Type B pancreatic cell (in vitro differentiated cells): ENCODE measurements at regions not wholly inside any gene's neighbourhood (a gene's known extent, or its start where the extent isn't known, plus 50 kb on each side); places are given as distances from the start of the nearest gene placed in this dataset.

Experiments used
- DNase-seq: peaks from one replicate; pipeline ENCODE4 v3.0.0; 2021; ENCODE audit warnings: mixed read lengths; ENCODE audit not compliant: unreplicated experiment; ENCODE audit errors: extremely low spot score
- H3K27ac Mint-ChIP-seq: 2 replicates; pipeline ENCODE4 v1.8.0; 2021; ENCODE audit warnings: mild to moderate bottlenecking, mixed read lengths
- H3K27me3 Mint-ChIP-seq: 2 replicates; pipeline ENCODE4 v1.8.0; 2021; ENCODE audit warnings: mixed read lengths
- H3K36me3 Mint-ChIP-seq: 2 replicates; pipeline ENCODE4 v1.8.0; 2021; ENCODE audit warnings: mixed read lengths
- H3K4me1 Mint-ChIP-seq: one replicate; pipeline ENCODE4 v1.8.0; 2021; ENCODE audit warnings: mixed read lengths; ENCODE audit not compliant: unreplicated experiment
- H3K4me3 Mint-ChIP-seq: 2 replicates; pipeline ENCODE4 v1.8.0; 2021; ENCODE audit warnings: mild to moderate bottlenecking, mixed read lengths
- H3K9me3 Mint-ChIP-seq: 2 replicates; pipeline ENCODE4 v1.8.0; 2021; ENCODE audit warnings: mixed read lengths
- TF ChIP-seq, protein P1 (sequence below): fragments of 200-600 bp; sonication (generic); conservative IDR thresholded peaks from 2 replicates; pipeline ENCODE4 v1.5.0; 2021; ENCODE audit warnings: antibody characterized with exemption, mild to moderate bottlenecking

DNA sequence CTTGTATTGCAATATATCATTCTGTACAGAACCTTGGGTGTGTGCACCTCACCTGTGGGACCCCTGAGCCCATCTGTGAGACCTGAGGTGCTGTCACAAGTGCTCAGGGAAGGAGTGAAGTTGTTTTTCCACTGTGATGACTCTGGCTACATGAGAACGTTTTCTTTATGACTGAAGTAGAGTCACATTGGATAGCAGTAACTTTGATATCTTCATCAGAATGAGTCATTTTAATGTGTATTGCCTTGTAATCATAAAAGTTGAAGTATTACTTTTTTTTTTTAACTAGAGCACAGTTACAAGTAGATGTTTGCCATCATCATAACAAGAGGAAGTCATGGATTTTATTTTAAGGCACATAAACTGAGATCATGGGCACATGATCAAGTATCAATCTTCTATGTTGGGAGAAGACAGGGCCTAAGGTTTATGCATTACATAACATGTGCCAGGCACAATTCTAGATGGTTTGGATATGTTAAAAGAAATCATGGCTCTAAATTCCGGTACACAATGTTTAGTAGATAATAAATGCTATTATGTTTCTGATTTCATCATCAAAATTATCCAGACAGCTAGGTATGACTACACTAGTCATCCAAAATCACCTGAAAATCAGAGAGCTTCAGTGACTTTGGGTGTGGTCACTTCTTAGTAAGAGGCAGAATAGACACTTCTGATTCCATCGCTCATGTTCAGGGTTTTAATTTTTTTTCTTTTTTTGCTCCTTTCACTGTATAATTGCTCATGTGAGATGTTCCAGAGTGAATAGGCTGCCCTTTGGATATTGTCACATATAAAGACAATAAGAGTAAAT lies 82.7 kb upstream of the KLF6 start:
- H3K27ac Mint-ChIP-seq: peak overlapping the region; percentile 8
- DNase-seq: no peak

DNA sequence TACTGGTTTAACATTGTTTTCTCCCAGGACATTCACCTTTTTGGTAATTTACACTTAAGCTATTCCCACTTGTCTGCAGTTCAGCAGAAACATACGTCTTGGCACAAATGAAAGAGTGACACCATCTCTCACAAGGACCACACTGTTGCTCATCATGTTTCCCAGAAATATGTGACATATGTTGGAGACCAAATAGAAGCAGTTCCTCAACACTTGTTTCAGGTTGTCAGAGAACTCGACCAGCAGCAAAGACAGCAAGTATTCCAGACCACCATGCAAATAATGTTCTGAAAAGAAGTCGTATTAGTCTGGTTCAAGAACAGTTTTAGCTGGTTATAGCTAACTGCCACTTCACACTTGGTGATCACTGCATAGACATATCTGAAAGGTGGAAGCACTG lies 81.3 kb upstream of the KLF6 start:
- Mint-ChIP-seq H3K36me3 (no peaks in the 10 kb centered on the region), H3K27ac (no peak overlapping the region), H3K4me3 (no peak overlapping the region), H3K4me1 (no peaks in the 10 kb centered on the region), H3K27me3 (no peaks in the 10 kb centered on the region), H3K9me3 (no peaks in the 10 kb centered on the region)
- TF ChIP-seq, protein P1, sequence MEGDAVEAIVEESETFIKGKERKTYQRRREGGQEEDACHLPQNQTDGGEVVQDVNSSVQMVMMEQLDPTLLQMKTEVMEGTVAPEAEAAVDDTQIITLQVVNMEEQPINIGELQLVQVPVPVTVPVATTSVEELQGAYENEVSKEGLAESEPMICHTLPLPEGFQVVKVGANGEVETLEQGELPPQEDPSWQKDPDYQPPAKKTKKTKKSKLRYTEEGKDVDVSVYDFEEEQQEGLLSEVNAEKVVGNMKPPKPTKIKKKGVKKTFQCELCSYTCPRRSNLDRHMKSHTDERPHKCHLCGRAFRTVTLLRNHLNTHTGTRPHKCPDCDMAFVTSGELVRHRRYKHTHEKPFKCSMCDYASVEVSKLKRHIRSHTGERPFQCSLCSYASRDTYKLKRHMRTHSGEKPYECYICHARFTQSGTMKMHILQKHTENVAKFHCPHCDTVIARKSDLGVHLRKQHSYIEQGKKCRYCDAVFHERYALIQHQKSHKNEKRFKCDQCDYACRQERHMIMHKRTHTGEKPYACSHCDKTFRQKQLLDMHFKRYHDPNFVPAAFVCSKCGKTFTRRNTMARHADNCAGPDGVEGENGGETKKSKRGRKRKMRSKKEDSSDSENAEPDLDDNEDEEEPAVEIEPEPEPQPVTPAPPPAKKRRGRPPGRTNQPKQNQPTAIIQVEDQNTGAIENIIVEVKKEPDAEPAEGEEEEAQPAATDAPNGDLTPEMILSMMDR: no peak
- no peak for DNase-seq

More for the DNA sequence above, 82.7 kb upstream of the KLF6 start:
- TF ChIP-seq, protein P1: no peak
- Mint-ChIP-seq H3K27me3 (no peaks in the 10 kb centered on the region), H3K4me1 (peaks cover under 1% of the 10 kb centered on the region), H3K9me3 (no peaks in the 10 kb centered on the region), H3K36me3 (no peaks in the 10 kb centered on the region), H3K4me3 (no peak overlapping the region)

DNA sequence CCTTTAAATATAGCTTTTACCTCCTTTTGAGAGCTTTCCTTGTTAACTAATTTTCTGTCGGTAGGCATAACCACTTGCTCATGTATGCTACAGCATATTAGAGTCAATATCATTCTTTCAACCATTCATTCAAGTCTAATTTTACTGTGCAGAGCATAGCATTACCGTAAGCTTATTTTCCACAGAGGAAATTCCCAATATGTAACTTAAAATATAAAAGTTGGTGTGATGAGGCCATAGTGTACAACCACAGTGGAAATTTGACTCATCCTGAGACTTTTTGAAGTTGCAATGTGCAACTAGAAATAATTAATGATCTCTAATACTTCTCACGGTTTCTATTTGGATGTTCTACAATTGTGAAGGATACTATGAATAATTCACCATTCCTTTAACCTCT lies 80.6 kb upstream of the KLF6 start:
- no peak for DNase-seq
- Mint-ChIP-seq H3K36me3 (no peaks in the 10 kb centered on the region), H3K27me3 (no peaks in the 10 kb centered on the region), H3K27ac (no peak overlapping the region), H3K9me3 (no peaks in the 10 kb centered on the region), H3K4me1 (no peaks in the 10 kb centered on the region), H3K4me3 (no peak overlapping the region)
- TF ChIP-seq, protein P1: no peak

DNA sequence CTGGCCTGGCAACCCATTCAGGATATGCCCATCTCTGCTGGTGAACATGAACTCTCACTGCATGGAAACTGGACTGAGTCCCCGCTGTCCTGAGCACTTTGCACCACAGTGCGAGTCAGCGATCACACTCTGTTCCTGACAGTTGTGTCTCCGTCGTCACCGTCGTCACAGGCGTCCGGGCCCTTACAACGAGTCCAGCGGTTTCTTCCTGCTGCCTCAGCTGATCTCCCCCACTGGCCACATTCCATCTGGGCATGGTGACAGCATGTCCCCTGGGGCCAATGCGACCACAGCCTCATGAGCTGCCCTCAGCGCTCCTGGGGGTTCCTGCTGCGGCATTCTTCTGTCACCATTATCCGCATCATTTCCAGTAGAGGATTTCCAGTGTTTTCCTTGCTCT lies 76.8 kb upstream of the KLF6 start:
- no peaks in the 10 kb centered on the region for H3K36me3 Mint-ChIP-seq
- no peaks in the 10 kb centered on the region for H3K27me3 Mint-ChIP-seq
- no peak overlapping the region for H3K4me3 Mint-ChIP-seq
- TF ChIP-seq, protein P1: no peak
- DNase-seq: no peak
- no peak overlapping the region for H3K27ac Mint-ChIP-seq
- H3K4me1 Mint-ChIP-seq: no peaks in the 10 kb centered on the region
- no peaks in the 10 kb centered on the region for H3K9me3 Mint-ChIP-seq

DNA sequence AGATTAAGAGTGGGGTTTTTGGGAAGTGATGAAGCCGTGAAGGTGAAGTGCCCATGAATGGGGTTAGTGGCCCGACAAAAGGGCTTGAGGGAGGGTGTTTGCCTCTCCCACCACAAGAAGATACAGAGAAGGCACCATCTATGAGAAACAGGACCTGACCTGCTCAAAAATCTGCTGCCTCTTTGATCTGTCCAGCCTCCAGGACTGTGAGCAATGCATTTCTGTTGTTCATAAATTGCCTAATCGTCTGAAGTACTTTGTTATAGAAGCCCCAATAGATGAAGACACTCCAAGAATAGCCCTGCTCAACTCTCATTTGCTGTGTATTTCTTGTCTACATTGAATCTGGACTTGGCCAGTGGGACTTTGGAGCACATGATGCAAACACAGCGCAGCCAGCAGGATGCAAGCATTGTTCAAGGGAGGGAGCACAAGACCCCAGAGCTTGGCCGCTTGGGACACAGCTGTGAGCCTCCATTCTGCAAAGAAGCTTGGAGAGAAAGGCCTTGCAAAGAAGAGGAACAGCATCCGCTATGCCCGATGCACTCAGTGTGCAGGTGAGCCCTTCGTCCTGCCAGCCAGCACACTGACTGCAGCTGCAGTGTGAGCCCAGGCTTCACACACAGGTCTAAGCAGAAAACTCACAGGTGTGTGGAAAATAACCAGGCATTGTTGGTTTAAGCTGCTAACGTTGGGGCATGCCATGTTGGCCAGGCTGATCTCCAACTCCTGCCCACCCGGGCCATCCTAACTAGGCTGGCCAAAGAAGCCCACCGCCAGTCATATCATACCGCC lies 73.2 kb upstream of the KLF6 start:
- H3K36me3 Mint-ChIP-seq: no peaks in the 10 kb centered on the region
- H3K4me1 Mint-ChIP-seq: peaks cover 10% of the 10 kb centered on the region
- TF ChIP-seq, protein P1: no peak
- no peak overlapping the region for H3K27ac Mint-ChIP-seq
- no peak overlapping the region for H3K4me3 Mint-ChIP-seq
- peaks cover 4% of the 10 kb centered on the region for H3K9me3 Mint-ChIP-seq
- H3K27me3 Mint-ChIP-seq: no peaks in the 10 kb centered on the region
- no peak for DNase-seq
